Neural crest cell (in vitro differentiated cells): ENCODE measurements at regions not wholly inside any gene's neighbourhood (a gene's known extent, or its start where the extent isn't known, plus 50 kb on each side); places are given as distances from the start of the nearest gene placed in this dataset.
A peak's percentile ranks its signal among the peaks of the same experiment; 100 is the strongest.

Experiments used
- DNase-seq: peaks from one replicate; pipeline ENCODE4 v3.0.0; 2021; ENCODE audit warnings: low read depth, mixed read lengths, low spot score
- H3K27ac Mint-ChIP-seq: one replicate; pipeline ENCODE4 v1.8.0; 2021; ENCODE audit warnings: mild to moderate bottlenecking, mixed read lengths; ENCODE audit not compliant: unreplicated experiment
- H3K27me3 Mint-ChIP-seq: 2 replicates; pipeline ENCODE4 v1.8.0; 2021; ENCODE audit warnings: low read depth, mild to moderate bottlenecking, mixed read lengths
- H3K36me3 Mint-ChIP-seq: 2 replicates; pipeline ENCODE4 v1.8.0; 2021; ENCODE audit warnings: low read depth, mild to moderate bottlenecking, mixed read lengths
- H3K4me1 Mint-ChIP-seq: 2 replicates; pipeline ENCODE4 v1.8.0; 2021; ENCODE audit warnings: mixed read lengths
- H3K4me3 Mint-ChIP-seq: one replicate; pipeline ENCODE4 v1.8.0; 2021; ENCODE audit warnings: mild to moderate bottlenecking, mixed read lengths
- H3K9me3 Mint-ChIP-seq: 2 replicates; pipeline ENCODE4 v1.8.0; 2021; ENCODE audit warnings: mixed read lengths
- CTCF ChIP-seq: fragments of 200-600 bp; sonication (generic); conservative IDR thresholded peaks from 2 replicates; pipeline ENCODE4 v1.5.0; 2021; ENCODE audit warnings: antibody characterized with exemption, mild to moderate bottlenecking

GRCh38 chr1:8197493-8198282, 120.2 kb upstream of the SLC45A1 start:
- H3K9me3 Mint-ChIP-seq: no peaks in the 10 kb centered on the region
- peaks cover 16% of the 10 kb centered on the region for H3K4me1 Mint-ChIP-seq
- TF ChIP-seq CTCF: no peak
- no peaks in the 10 kb centered on the region for H3K27me3 Mint-ChIP-seq
- H3K27ac Mint-ChIP-seq: peak overlapping the region; percentile 87
- no peak for DNase-seq
- H3K4me3 Mint-ChIP-seq: no peak overlapping the region
- H3K36me3 Mint-ChIP-seq: no peaks in the 10 kb centered on the region

- peaks cover under 1% of the 10 kb centered on the region for H3K4me1 Mint-ChIP-seq
- H3K4me3 Mint-ChIP-seq: no peak overlapping the region
- TF ChIP-seq CTCF: no peak
- no peaks in the 10 kb centered on the region for H3K27me3 Mint-ChIP-seq
- H3K27ac Mint-ChIP-seq: no peak overlapping the region
- H3K9me3 Mint-ChIP-seq: no peaks in the 10 kb centered on the region
- no peaks in the 10 kb centered on the region for H3K36me3 Mint-ChIP-seq
- no peak for DNase-seq
Observed at GRCh38 chr1:8194481-8195227, 123.3 kb upstream of the SLC45A1 start.

- DNase-seq: no peak
- Mint-ChIP-seq H3K4me1 (no peaks in the 10 kb centered on the region), H3K9me3 (no peaks in the 10 kb centered on the region), H3K27me3 (no peaks in the 10 kb centered on the region), H3K27ac (no peak overlapping the region), H3K36me3 (no peaks in the 10 kb centered on the region), H3K4me3 (no peak overlapping the region)
- TF ChIP-seq CTCF: no peak
Observed at GRCh38 chr1:8193840-8194406, 124.0 kb upstream of the SLC45A1 start.

GRCh38 chr1:8191474-8191873, 126.4 kb upstream of the SLC45A1 start:
- H3K27me3 Mint-ChIP-seq: no peaks in the 10 kb centered on the region
- no peak for TF ChIP-seq CTCF
- no peaks in the 10 kb centered on the region for H3K9me3 Mint-ChIP-seq
- DNase-seq: no peak
- H3K27ac Mint-ChIP-seq: no peak overlapping the region
- H3K4me3 Mint-ChIP-seq: no peak overlapping the region
- H3K36me3 Mint-ChIP-seq: no peaks in the 10 kb centered on the region
- no peaks in the 10 kb centered on the region for H3K4me1 Mint-ChIP-seq

GRCh38 chr1:8189931-8190483, 127.9 kb upstream of the SLC45A1 start:
- no peak overlapping the region for H3K27ac Mint-ChIP-seq
- H3K27me3 Mint-ChIP-seq: no peaks in the 10 kb centered on the region
- H3K4me1 Mint-ChIP-seq: no peaks in the 10 kb centered on the region
- DNase-seq: no peak
- H3K4me3 Mint-ChIP-seq: no peak overlapping the region
- no peaks in the 10 kb centered on the region for H3K36me3 Mint-ChIP-seq
- H3K9me3 Mint-ChIP-seq: no peaks in the 10 kb centered on the region
- TF ChIP-seq CTCF: no peak
